Endodermal cell (in vitro differentiated cells): ENCODE measurements at regions not wholly inside any gene's neighbourhood (a gene's known extent, or its start where the extent isn't known, plus 50 kb on each side); places are given as distances from the start of the nearest gene placed in this dataset.
A peak's percentile ranks its signal among the peaks of the same experiment; 100 is the strongest.

ENCODE experiments used
- DNase-seq: peaks from one replicate; pipeline ENCODE4 v3.0.0-alpha.2; 2017
- H3K27ac ChIP-seq: 2 replicates; pipeline ENCODE4 v1.5.1; 2013; ENCODE audit warnings: mild to moderate bottlenecking, low read depth, low read length, moderate library complexity
- H3K27me3 ChIP-seq: 2 replicates; pipeline ENCODE4 v1.6.1; 2013; ENCODE audit warnings: mild to moderate bottlenecking, low read length, moderate library complexity; ENCODE audit not compliant: insufficient read depth, control insufficient read depth, poor library complexity, severe bottlenecking
- H3K36me3 ChIP-seq: 2 replicates; pipeline ENCODE4 v1.7.0; 2013; ENCODE audit warnings: mild to moderate bottlenecking, low read length, moderate library complexity; ENCODE audit not compliant: control insufficient read depth, insufficient read depth
- H3K4me1 ChIP-seq: one replicate; pipeline ENCODE4 v1.7.0; 2013; ENCODE audit warnings: low read length; ENCODE audit not compliant: control insufficient read depth, insufficient read depth
- H3K4me3 ChIP-seq: 2 replicates; pipeline ENCODE4 v1.5.1; 2013; ENCODE audit warnings: mild to moderate bottlenecking, low read length, moderate library complexity
- H3K9ac ChIP-seq: 2 replicates; pipeline ENCODE4 v1.6.1; 2013; ENCODE audit warnings: mild to moderate bottlenecking, low read length, moderate library complexity; ENCODE audit not compliant: poor library complexity, severe bottlenecking; ENCODE audit errors: extremely low read depth
- H3K9me3 ChIP-seq: 2 replicates; pipeline ENCODE4 v1.6.1; 2013; ENCODE audit warnings: mild to moderate bottlenecking, low read length, moderate library complexity; ENCODE audit not compliant: control insufficient read depth
- H3K27ac Mint-ChIP-seq: 2 replicates; pipeline ENCODE4 v1.8.0; 2020; ENCODE audit warnings: mixed read lengths
- H3K27me3 Mint-ChIP-seq: 2 replicates; pipeline ENCODE4 v1.8.0; 2021; ENCODE audit warnings: mild to moderate bottlenecking, mixed read lengths; ENCODE audit not compliant: insufficient read depth
- H3K36me3 Mint-ChIP-seq: 2 replicates; pipeline ENCODE4 v1.8.0; 2020; ENCODE audit warnings: low read depth, mixed read lengths
- H3K4me1 Mint-ChIP-seq: 2 replicates; pipeline ENCODE4 v1.8.0; 2020; ENCODE audit warnings: mixed read lengths
- H3K4me3 Mint-ChIP-seq: 2 replicates; pipeline ENCODE4 v1.8.0; 2020; ENCODE audit warnings: mild to moderate bottlenecking, moderate library complexity, mixed read lengths
- H3K9me3 Mint-ChIP-seq: 2 replicates; pipeline ENCODE4 v1.8.0; 2020; ENCODE audit warnings: mild to moderate bottlenecking, mixed read lengths
- CTCF ChIP-seq: fragments of 200-600 bp; sonication (generic); conservative IDR thresholded peaks from 2 replicates; pipeline ENCODE4 v1.5.0; 2021; ENCODE audit warnings: antibody characterized with exemption, mild to moderate bottlenecking
- WGBS, 2 experiments: methylation state at CpG; one replicate each; pipeline versions ENCODE4 v1.1.5 to v1.1.7; 2013; ENCODE audit warnings: missing lambda C conversion rate in 2 of 2, mixed read lengths in 1 of 2; ENCODE audit not compliant: insufficient coverage in 1 of 2, insufficient read length in 1 of 2; 5-methylcytosine and 5-hydroxymethylcytosine counted together

DNA sequence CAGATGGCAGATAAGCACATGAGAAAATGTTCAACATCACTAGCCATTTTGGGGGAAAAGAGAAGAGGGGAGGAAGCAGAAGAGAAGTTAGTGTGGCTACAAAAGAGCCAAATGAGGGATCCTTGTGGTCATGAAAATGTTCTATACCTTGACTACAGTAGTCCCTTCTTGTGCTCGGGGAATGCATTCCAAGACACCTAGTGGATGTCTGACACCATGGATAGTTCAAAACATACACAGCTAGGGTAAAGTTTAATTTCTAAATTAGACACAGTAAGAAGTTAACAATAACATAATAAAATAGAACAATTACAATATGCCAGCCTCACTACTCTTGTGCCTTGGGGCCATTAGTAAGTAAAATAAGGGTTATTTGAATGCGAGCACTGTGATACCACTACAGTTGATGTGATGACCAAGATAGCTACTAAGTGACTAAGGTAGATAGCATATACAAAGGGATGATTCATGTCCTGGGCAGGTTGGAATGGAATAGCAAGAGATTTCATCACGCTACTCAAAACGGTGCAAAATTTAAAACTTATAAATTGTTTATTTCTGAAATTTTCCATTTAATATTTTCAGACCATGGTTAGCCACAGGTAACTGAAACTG, 344.1 kb downstream of the NR2F1-AS1 start:
- Mint-ChIP-seq H3K36me3 (no peaks in the 10 kb centered on the region), H3K27ac (no peak overlapping the region), H3K4me1 (peaks cover 3% of the 10 kb centered on the region), H3K9me3 (no peaks in the 10 kb centered on the region), H3K27me3 (peaks cover 2% of the 10 kb centered on the region), H3K4me3 (no peak overlapping the region)
- Histone ChIP-seq H3K4me3 (no peak overlapping the region), H3K9ac (no peak overlapping the region), H3K27me3 (no peaks in the 10 kb centered on the region), H3K27ac (no peak overlapping the region), H3K9me3 (no peaks in the 10 kb centered on the region), H3K36me3 (no peaks in the 10 kb centered on the region), H3K4me1 (peaks cover 4% of the 10 kb centered on the region)
- TF ChIP-seq CTCF = peak; percentile 23
- DNase-seq = no peak
- 95 to 100% methylated on average over 1 to 4 of the region's 4 CpGs for WGBS, 2 experiments

DNA sequence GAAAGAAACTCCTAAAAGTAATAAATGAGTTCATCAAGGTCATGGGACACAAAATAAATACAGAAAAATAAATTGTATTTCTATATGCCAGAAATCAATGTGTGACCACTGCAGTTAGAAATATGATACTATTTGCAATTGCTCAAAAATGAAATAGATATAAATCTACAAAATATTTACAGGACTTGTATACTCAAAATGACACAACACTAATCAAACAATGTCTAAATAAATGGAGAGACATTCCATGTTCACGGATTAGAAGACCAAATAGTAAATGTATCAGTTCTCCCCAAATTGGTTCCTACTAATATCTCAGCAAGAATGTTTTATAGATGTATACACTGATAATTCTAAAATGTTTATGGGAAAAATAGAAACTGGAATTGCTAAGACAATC, 345.3 kb downstream of the NR2F1-AS1 start:
- H3K27me3 Mint-ChIP-seq = peaks cover 5% of the 10 kb centered on the region
- Histone ChIP-seq H3K9ac (no peak overlapping the region), H3K9me3 (no peaks in the 10 kb centered on the region), H3K4me1 (peaks cover 2% of the 10 kb centered on the region), H3K27me3 (no peaks in the 10 kb centered on the region), H3K4me3 (no peak overlapping the region), H3K36me3 (no peaks in the 10 kb centered on the region), H3K27ac (no peak overlapping the region)
- no peak for TF ChIP-seq CTCF
- H3K36me3 Mint-ChIP-seq = no peaks in the 10 kb centered on the region
- WGBS, 2 experiments = 89 to 100% methylated on average over 1 of the region's 1 CpG
- no peaks in the 10 kb centered on the region for H3K9me3 Mint-ChIP-seq
- H3K4me3 Mint-ChIP-seq = no peak overlapping the region
- DNase-seq = no peak
- no peak overlapping the region for H3K27ac Mint-ChIP-seq
- peaks cover 2% of the 10 kb centered on the region for H3K4me1 Mint-ChIP-seq

DNA sequence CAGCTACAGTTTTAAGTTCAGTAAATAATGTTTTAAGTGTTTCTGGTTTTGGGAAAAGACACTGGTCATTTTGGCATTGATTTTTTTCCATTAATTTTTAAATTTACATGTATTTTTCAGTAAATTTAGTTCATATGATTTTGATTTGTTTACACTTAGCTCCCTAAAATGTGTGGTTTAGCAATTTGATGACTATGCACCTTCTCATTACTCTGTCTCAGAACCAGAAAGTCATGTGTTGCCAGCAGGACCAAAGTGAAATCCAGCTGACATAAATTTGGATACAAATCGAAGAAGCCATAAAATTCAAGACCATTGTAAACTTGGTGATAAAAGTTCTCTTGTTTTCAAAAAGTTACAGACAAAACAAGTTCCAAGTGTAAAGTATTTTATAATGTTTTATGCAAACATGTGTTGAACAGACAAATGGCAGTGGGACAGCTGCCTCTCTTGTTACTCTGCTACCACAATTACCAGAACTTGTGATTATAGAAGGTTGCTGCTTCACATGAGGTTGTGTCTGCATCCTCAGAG, 354.8 kb downstream of the NR2F1-AS1 start:
- H3K4me3 ChIP-seq = no peak overlapping the region
- no peaks in the 10 kb centered on the region for H3K9me3 ChIP-seq
- no peak for TF ChIP-seq CTCF
- WGBS, 2 experiments = 67 to 96% methylated on average over 1 of the region's 1 CpG
- Mint-ChIP-seq H3K27ac (no peak overlapping the region), H3K36me3 (no peaks in the 10 kb centered on the region), H3K9me3 (no peaks in the 10 kb centered on the region), H3K27me3 (no peaks in the 10 kb centered on the region), H3K4me3 (no peak overlapping the region), H3K4me1 (no peaks in the 10 kb centered on the region)
- H3K9ac ChIP-seq = no peak overlapping the region
- no peaks in the 10 kb centered on the region for H3K36me3 ChIP-seq
- H3K4me1 ChIP-seq = no peaks in the 10 kb centered on the region
- no peaks in the 10 kb centered on the region for H3K27me3 ChIP-seq
- H3K27ac ChIP-seq = no peak overlapping the region
- DNase-seq = no peak
